Lung (tissue), 11 donors: ENCODE measurements at regions not wholly inside any gene's neighbourhood (a gene's known extent, or its start where the extent isn't known, plus 50 kb on each side); places are given as distances from the start of the nearest gene placed in this dataset.
"Not testable (repeated sequence)": the region's sequence is repeated elsewhere in the genome, so short reads cannot be mapped to it uniquely, and the experiment has no call there.

ENCODE experiments used
- ATAC-seq: fragments of 200-7000 bp; cut with Tn5 transposase; one replicate; pipeline ENCODE4 v1.9.1; 2020; ENCODE audit warnings: moderate number of reproducible peaks; ENCODE audit not compliant: insufficient read depth, low FRiP score
- DNase-seq, 3 donors: peaks; one replicate each; pipeline ENCODE4 v3.0.0-alpha.2; 2013 to 2017
- H3K27ac ChIP-seq, 2 donors: one replicate each; pipeline ENCODE4 v1.5.1; 2013; ENCODE audit warnings: mild to moderate bottlenecking in 2 of 2, moderate library complexity in 2 of 2, control low read depth in 1 of 2, inconsistent platforms in 1 of 2, low read depth in 1 of 2, low read length in 1 of 2
- H3K27me3 ChIP-seq, 3 donors: one replicate each; pipeline ENCODE4 v1.5.1; 2013; ENCODE audit warnings: low read length in 2 of 3; ENCODE audit not compliant: control insufficient read depth in 3 of 3, insufficient read depth in 3 of 3
- H3K36me3 ChIP-seq, 4 donors: one replicate each; pipeline ENCODE4 v1.5.1; 2013; ENCODE audit warnings: low read length in 4 of 4, mild to moderate bottlenecking in 1 of 4, moderate library complexity in 1 of 4; ENCODE audit not compliant: control insufficient read depth in 4 of 4, insufficient read depth in 4 of 4
- H3K4me1 ChIP-seq, 5 donors: one replicate each; pipeline ENCODE4 v1.5.1; 2013; ENCODE audit warnings: low read length in 5 of 5, mild to moderate bottlenecking in 2 of 5, moderate library complexity in 1 of 5; ENCODE audit not compliant: control insufficient read depth in 5 of 5, insufficient read depth in 5 of 5
- H3K4me3 ChIP-seq: one replicate; pipeline ENCODE4 v1.5.1; 2013; ENCODE audit warnings: mild to moderate bottlenecking, control low read depth, moderate library complexity
- H3K9ac ChIP-seq, 2 donors: one replicate each; pipeline ENCODE4 v1.5.1; 2013; ENCODE audit warnings: low read length in 2 of 2, control low read depth in 1 of 2; ENCODE audit not compliant: insufficient read depth in 1 of 2
- H3K9me3 ChIP-seq, 4 donors: one replicate each; pipeline ENCODE4 v1.5.1; 2013; ENCODE audit warnings: low read length in 3 of 4, mild to moderate bottlenecking in 1 of 4, moderate library complexity in 1 of 4; ENCODE audit not compliant: control insufficient read depth in 4 of 4, insufficient read depth in 3 of 4
- CTCF ChIP-seq: IDR thresholded peaks from 2 replicates; pipeline ENCODE4 v1.5.1; 2012; ENCODE audit warnings: mild to moderate bottlenecking; ENCODE audit errors: control extremely low read depth, extremely low read depth
- WGBS, 2 donors: extraction: QIAGEN DNeasy Blood & Tissue Kit; methylation state at CpG; one replicate each; pipeline ENCODE4 v1.1.7; 2013; 5-methylcytosine and 5-hydroxymethylcytosine counted together
- donor health status: control.
- donor health status: control.
- donor health status: Bipolar disorder and iron deficiency.
- donor health status: healthy.
- donor health status: DM: yes; HTN: yes; CAD: no.

- Histone ChIP-seq H3K9me3 (peaks cover 0 to 8% (median 1%) of the 10 kb centered on the region in 4 donors), H3K36me3 (no peaks in the 10 kb centered on the region), H3K9ac (no peak overlapping the region), H3K27me3 (no peaks in the 10 kb centered on the region), H3K4me1 (peaks cover 0 to 3% (median 0%) of the 10 kb centered on the region in 5 donors), H3K4me3 (no peak overlapping the region), H3K27ac (no peak overlapping the region)
- ATAC-seq (no peak), DNase-seq (no peak)
- WGBS, 2 donors, result 93 to 96% methylated on average over 1 of the region's 1 CpG
- TF ChIP-seq CTCF, result no peak
Measured at GRCh38 chr7:67662804-67663203, 666.2 kb downstream of the TYW1 start.

- no peaks in the 10 kb centered on the region for H3K27me3 ChIP-seq
- no peak for DNase-seq
Measured at GRCh38 chr7:67663644-67664043, 667.0 kb downstream of the TYW1 start.

GRCh38 chr7:67666359-67666758 lies 669.7 kb downstream of the TYW1 start:
- H3K27me3 ChIP-seq, H3K9ac ChIP-seq, H3K27ac ChIP-seq, H3K36me3 ChIP-seq, H3K4me3 ChIP-seq, ATAC-seq: not testable (repeated sequence)
- Histone ChIP-seq H3K9me3 (peaks cover 0 to 10% (median 7%) of the 10 kb centered on the region in 4 donors), H3K4me1 (peaks cover 0 to 11% (median 0%) of the 10 kb centered on the region in 5 donors)
- 57 to 72% methylated on average over 4 of the region's 4 CpGs for WGBS, 2 donors
- DNase-seq, result peak in 1 of 3 donors; percentile 27

More at GRCh38 chr7:67663644-67664043, 667.0 kb downstream of the TYW1 start:
- H3K36me3 ChIP-seq, result no peaks in the 10 kb centered on the region
- H3K27ac ChIP-seq, result no peak overlapping the region
- no peak overlapping the region for H3K4me3 ChIP-seq
- TF ChIP-seq CTCF, result no peak
- H3K9me3 ChIP-seq, result peaks cover 0 to 8% (median 1%) of the 10 kb centered on the region in 4 donors
- no peak overlapping the region for H3K9ac ChIP-seq
- 29 to 49% methylated on average over 1 of the region's 1 CpG for WGBS, 2 donors
- ATAC-seq, result no peak
- peaks cover 0 to 3% (median 0%) of the 10 kb centered on the region in 5 donors for H3K4me1 ChIP-seq

- DNase-seq (peak; percentile 54 to 87 (median 84)), ATAC-seq (no peak)
- Histone ChIP-seq H3K4me1 (peaks cover 0 to 17% (median 0%) of the 10 kb centered on the region in 5 donors), H3K9me3 (peaks cover 0 to 9% (median 3%) of the 10 kb centered on the region in 4 donors), H3K27ac (no peak overlapping the region), H3K4me3 (no peak overlapping the region), H3K9ac (no peak overlapping the region), H3K36me3 (no peaks in the 10 kb centered on the region), H3K27me3 (no peaks in the 10 kb centered on the region)
- TF ChIP-seq CTCF, result no peak
- WGBS, 2 donors, result 61 to 74% methylated on average over 4 of the region's 4 CpGs
Measured at GRCh38 chr7:67671006-67671548, 674.4 kb downstream of the TYW1 start.
